ENCODE measurements at regions not wholly inside any gene's neighbourhood (a gene's known extent, or its start where the extent isn't known, plus 50 kb on each side); places are given as distances from the start of the nearest gene placed in this dataset.

DNA sequence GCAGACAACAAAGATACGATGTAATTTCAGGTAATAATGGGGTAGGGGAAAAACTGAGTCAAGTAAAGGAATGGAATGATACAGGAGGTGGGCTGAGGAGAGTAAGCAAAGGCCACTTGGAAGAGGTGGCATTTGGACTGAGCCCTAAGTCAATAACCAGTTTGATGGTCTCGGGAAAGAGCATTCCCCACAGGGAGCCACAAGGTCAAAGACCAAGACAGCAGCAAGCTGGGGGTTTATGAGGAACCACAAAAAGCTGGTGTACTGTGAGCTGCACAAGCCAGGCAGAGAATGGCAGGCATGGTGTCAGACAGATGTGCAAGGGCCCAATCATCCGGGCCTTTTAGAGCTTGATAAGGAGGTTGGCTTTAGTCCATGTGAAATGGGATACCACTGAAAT is 98.7 kb downstream of the NOC3L start:
- DNase-seq (ENCODE audit: low read depth) = no peak
- H3K4me3 ChIP-seq (ENCODE audit: control insufficient read depth, low read depth, low read length) = no peak overlapping the region
- TF ChIP-seq, protein P1, sequence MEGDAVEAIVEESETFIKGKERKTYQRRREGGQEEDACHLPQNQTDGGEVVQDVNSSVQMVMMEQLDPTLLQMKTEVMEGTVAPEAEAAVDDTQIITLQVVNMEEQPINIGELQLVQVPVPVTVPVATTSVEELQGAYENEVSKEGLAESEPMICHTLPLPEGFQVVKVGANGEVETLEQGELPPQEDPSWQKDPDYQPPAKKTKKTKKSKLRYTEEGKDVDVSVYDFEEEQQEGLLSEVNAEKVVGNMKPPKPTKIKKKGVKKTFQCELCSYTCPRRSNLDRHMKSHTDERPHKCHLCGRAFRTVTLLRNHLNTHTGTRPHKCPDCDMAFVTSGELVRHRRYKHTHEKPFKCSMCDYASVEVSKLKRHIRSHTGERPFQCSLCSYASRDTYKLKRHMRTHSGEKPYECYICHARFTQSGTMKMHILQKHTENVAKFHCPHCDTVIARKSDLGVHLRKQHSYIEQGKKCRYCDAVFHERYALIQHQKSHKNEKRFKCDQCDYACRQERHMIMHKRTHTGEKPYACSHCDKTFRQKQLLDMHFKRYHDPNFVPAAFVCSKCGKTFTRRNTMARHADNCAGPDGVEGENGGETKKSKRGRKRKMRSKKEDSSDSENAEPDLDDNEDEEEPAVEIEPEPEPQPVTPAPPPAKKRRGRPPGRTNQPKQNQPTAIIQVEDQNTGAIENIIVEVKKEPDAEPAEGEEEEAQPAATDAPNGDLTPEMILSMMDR (IDR thresholded peaks at IDR 0.05; ENCODE audit: control insufficient read depth, insufficient read depth, low read depth, low read length, missing control alignments) = no peak

DNA sequence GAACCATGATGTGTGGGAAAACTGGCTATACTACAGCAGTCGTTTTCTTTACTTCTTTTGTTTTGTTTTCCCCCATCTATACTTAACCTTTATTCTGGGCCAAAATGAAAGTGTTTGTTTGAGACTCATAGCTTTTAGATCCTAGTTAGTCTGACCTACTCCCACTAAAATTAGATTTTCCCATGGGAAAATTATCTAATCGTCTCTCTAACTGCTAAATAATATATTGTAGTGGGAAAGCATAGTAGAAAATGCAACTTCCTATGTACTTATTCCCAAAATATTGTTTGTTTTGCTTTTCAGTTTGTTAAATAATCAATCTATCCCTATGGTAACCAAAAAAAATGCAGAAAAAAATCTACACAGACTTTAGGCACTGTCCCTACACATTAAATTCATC is 96.6 kb downstream of the NOC3L start:
- no peak for DNase-seq (ENCODE audit: low read depth)
- TF ChIP-seq, protein P1 (IDR thresholded peaks at IDR 0.05; ENCODE audit: control insufficient read depth, insufficient read depth, low read depth, low read length, missing control alignments) = no peak
- H3K4me3 ChIP-seq (ENCODE audit: control insufficient read depth, low read depth, low read length) = no peak overlapping the region

DNA sequence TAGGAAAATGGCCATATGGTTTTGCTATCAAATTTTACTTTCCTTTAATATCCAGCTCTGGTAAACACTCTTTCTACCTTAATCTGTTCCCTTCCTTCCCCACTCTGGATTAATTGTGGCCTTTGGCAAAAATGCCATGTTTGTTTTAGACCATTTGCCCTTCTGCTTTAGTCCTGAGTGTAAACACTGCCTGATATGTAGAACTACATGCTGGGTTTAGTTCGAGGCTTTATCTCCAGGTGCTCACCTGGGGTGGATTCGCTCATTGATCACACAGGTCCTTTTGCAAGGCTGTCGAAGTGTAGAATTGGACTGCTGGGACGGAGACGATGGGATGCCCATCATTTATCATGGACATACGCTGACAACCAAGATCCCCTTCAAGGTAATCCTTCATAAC is 94.1 kb downstream of the NOC3L start:
- DNase-seq (ENCODE audit: low read depth) = no peak
- no peak overlapping the region for H3K4me3 ChIP-seq (ENCODE audit: control insufficient read depth, low read depth, low read length)
- TF ChIP-seq, protein P1 (IDR thresholded peaks at IDR 0.05; ENCODE audit: control insufficient read depth, insufficient read depth, low read depth, low read length, missing control alignments) = no peak

DNA sequence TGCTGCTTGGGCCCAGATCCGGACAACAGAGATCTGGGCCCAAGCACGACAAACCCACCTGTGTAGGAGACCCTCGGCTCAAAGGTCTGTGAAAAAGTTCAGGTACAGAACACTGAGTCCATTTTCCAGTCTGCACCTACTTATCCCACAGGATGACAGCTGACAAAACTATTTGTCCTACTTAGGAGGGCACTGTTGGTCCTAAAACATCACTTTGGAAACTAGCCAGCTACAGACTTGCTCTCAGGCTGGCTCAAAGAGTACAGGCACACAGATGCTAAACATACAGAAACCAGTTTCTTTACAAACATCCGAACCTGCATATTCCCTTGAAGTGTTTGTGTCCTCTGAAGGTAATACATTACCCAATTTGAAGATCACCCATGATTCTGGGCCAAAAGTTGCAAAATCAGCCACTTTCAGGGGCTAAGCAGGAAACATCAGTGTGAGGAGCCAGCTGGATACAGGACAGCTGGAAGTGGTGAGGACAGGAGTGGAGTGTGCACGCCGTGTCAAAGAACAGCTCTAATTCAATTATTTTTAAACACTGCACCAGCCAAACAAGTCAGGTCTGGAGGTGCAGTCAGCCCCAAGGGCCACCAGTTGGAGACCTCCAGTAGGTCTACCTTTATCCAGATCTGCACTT is 88.5 kb downstream of the NOC3L start:
- DNase-seq (ENCODE audit: low read depth) = no peak
- TF ChIP-seq, protein P1 (IDR thresholded peaks at IDR 0.05; ENCODE audit: control insufficient read depth, insufficient read depth, low read depth, low read length, missing control alignments) = no peak
- no peak overlapping the region for H3K4me3 ChIP-seq (ENCODE audit: control insufficient read depth, low read depth, low read length)

DNA sequence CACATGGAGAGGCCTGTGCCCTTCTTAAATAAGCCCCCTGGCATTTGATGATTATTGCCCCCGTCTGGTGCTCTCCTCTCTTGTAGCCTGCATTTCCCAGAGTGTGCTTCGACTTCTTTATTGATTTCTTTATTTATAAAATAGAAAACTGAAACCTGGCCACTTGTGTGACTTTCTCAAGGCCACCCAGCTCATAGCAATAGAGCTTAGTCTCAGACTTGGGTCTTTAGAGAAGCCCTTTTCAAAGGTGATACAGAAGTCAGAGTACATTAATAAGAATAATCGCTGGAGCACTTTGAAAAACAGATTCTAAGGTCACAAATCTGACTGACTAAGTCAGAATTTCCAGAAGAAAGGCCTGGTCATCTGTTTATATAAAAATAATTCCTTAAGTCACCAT is 86.6 kb downstream of the NOC3L start:
- H3K4me3 ChIP-seq (ENCODE audit: control insufficient read depth, low read depth, low read length) = no peak overlapping the region
- TF ChIP-seq, protein P1 (IDR thresholded peaks at IDR 0.05; ENCODE audit: control insufficient read depth, insufficient read depth, low read depth, low read length, missing control alignments) = no peak
- DNase-seq (ENCODE audit: low read depth) = no peak

DNA sequence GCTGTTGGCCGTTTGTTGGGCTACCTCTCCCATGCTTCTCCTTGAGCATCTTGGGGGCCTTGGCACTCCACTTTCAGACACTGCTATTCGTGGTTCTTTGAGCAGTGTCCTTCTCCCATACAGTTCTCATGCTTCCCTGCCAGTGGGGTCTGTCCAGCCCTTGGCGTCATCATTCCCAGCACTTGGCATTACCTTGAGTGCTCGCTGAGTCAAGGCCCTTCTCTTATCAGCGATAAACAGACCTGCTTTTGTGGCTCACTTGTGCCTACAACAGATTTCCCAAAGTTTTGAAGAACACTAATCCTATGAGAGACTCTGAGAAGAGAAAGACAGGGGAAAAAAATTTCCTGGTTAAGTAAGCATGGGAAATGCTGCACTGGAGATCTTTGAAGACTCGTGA is 85.3 kb downstream of the NOC3L start:
- TF ChIP-seq, protein P1 (IDR thresholded peaks at IDR 0.05; ENCODE audit: control insufficient read depth, insufficient read depth, low read depth, low read length, missing control alignments) = no peak
- H3K4me3 ChIP-seq (ENCODE audit: control insufficient read depth, low read depth, low read length) = no peak overlapping the region
- DNase-seq (ENCODE audit: low read depth) = no peak
